22Rv1 (cell line): ENCODE measurements at regions not wholly inside any gene's neighbourhood (a gene's known extent, or its start where the extent isn't known, plus 50 kb on each side); places are given as distances from the start of the nearest gene placed in this dataset.

Source experiments
- ZFX ChIP-seq: fragments of 450-650 bp; IDR thresholded peaks from 2 replicates; pipeline ENCODE4 v1.6.1; 2017; ENCODE audit warnings: antibody characterized with exemption, borderline replicate concordance
- TF ChIP-seq, protein P1 (sequence below): fragments of 450-650 bp; IDR thresholded peaks from 2 replicates; pipeline ENCODE4 v1.5.1; 2017; ENCODE audit warnings: mild to moderate bottlenecking

- TF ChIP-seq, protein P1, sequence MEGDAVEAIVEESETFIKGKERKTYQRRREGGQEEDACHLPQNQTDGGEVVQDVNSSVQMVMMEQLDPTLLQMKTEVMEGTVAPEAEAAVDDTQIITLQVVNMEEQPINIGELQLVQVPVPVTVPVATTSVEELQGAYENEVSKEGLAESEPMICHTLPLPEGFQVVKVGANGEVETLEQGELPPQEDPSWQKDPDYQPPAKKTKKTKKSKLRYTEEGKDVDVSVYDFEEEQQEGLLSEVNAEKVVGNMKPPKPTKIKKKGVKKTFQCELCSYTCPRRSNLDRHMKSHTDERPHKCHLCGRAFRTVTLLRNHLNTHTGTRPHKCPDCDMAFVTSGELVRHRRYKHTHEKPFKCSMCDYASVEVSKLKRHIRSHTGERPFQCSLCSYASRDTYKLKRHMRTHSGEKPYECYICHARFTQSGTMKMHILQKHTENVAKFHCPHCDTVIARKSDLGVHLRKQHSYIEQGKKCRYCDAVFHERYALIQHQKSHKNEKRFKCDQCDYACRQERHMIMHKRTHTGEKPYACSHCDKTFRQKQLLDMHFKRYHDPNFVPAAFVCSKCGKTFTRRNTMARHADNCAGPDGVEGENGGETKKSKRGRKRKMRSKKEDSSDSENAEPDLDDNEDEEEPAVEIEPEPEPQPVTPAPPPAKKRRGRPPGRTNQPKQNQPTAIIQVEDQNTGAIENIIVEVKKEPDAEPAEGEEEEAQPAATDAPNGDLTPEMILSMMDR: no peak
- no peak for TF ChIP-seq ZFX
These were observed 116.5 kb upstream of the ARG1 start for GRCh38 chr6:131456565-131456964.
